ENCODE measurements at regions not wholly inside any gene's neighbourhood (a gene's known extent, or its start where the extent isn't known, plus 50 kb on each side); places are given as distances from the start of the nearest gene placed in this dataset.

DNA sequence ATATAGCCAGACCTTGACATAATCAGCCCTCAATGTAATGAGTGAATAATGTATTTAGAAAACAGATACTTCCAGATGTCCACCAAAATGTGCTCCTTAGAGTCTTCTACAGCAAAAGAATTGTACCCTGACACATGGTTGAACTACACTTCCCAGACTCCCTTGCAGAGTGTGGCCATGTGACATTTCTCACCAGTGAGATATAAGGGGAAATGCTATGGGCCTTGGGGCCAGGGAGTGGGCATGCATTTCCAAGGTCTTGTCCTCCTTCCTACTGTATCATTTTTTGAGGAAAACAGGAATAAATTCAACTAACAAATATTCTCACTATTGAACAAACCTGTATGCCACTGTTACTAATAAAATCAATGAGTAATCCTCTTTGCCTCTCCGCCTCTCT is 211.4 kb upstream of the SMLR1 start:
- TF ChIP-seq POLR2AphosphoS5 (IDR thresholded peaks at IDR 0.05) = no peak
- TF ChIP-seq EZH2 (IDR thresholded peaks at IDR 0.05; ENCODE audit: borderline replicate concordance, insufficient read depth, low read length, poor library complexity, severe bottlenecking) = no peak
- TF ChIP-seq, protein P1, sequence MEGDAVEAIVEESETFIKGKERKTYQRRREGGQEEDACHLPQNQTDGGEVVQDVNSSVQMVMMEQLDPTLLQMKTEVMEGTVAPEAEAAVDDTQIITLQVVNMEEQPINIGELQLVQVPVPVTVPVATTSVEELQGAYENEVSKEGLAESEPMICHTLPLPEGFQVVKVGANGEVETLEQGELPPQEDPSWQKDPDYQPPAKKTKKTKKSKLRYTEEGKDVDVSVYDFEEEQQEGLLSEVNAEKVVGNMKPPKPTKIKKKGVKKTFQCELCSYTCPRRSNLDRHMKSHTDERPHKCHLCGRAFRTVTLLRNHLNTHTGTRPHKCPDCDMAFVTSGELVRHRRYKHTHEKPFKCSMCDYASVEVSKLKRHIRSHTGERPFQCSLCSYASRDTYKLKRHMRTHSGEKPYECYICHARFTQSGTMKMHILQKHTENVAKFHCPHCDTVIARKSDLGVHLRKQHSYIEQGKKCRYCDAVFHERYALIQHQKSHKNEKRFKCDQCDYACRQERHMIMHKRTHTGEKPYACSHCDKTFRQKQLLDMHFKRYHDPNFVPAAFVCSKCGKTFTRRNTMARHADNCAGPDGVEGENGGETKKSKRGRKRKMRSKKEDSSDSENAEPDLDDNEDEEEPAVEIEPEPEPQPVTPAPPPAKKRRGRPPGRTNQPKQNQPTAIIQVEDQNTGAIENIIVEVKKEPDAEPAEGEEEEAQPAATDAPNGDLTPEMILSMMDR (IDR thresholded peaks at IDR 0.05; ENCODE audit: poor library complexity, severe bottlenecking) = no peak
- TF ChIP-seq SMC3 (conservative IDR thresholded peaks at IDR 0.05; ENCODE audit: poor library complexity) = no peak
- no peak for TF ChIP-seq EP300 (conservative IDR thresholded peaks at IDR 0.05; ENCODE audit: poor library complexity, severe bottlenecking)
- no peak for TF ChIP-seq TAF1 (IDR thresholded peaks at IDR 0.05; ENCODE audit: low read depth)
- TF ChIP-seq, protein P2, sequence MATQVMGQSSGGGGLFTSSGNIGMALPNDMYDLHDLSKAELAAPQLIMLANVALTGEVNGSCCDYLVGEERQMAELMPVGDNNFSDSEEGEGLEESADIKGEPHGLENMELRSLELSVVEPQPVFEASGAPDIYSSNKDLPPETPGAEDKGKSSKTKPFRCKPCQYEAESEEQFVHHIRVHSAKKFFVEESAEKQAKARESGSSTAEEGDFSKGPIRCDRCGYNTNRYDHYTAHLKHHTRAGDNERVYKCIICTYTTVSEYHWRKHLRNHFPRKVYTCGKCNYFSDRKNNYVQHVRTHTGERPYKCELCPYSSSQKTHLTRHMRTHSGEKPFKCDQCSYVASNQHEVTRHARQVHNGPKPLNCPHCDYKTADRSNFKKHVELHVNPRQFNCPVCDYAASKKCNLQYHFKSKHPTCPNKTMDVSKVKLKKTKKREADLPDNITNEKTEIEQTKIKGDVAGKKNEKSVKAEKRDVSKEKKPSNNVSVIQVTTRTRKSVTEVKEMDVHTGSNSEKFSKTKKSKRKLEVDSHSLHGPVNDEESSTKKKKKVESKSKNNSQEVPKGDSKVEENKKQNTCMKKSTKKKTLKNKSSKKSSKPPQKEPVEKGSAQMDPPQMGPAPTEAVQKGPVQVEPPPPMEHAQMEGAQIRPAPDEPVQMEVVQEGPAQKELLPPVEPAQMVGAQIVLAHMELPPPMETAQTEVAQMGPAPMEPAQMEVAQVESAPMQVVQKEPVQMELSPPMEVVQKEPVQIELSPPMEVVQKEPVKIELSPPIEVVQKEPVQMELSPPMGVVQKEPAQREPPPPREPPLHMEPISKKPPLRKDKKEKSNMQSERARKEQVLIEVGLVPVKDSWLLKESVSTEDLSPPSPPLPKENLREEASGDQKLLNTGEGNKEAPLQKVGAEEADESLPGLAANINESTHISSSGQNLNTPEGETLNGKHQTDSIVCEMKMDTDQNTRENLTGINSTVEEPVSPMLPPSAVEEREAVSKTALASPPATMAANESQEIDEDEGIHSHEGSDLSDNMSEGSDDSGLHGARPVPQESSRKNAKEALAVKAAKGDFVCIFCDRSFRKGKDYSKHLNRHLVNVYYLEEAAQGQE (IDR thresholded peaks at IDR 0.05; ENCODE audit: borderline replicate concordance) = no peak

Measured in neural cell (in vitro differentiated cells).